Mucosa of stomach (tissue), 1 donor: ENCODE measurements at regions not wholly inside any gene's neighbourhood (a gene's known extent, or its start where the extent isn't known, plus 50 kb on each side); places are given as distances from the start of the nearest gene placed in this dataset.

Experiments used
- H3K27me3 ChIP-seq: one replicate; pipeline ENCODE4 v1.7.0; 2013; ENCODE audit warnings: mild to moderate bottlenecking, low read length; ENCODE audit not compliant: control insufficient read depth, insufficient read depth
- H3K36me3 ChIP-seq: one replicate; pipeline ENCODE4 v1.7.0; 2013; ENCODE audit warnings: low read length; ENCODE audit not compliant: control insufficient read depth, insufficient read depth
- H3K4me1 ChIP-seq: one replicate; pipeline ENCODE4 v1.7.0; 2013; ENCODE audit warnings: mild to moderate bottlenecking, low read length; ENCODE audit not compliant: control insufficient read depth, insufficient read depth
- H3K4me3 ChIP-seq: one replicate; pipeline ENCODE4 v1.7.0; 2013; ENCODE audit warnings: low read length
- H3K9ac ChIP-seq: one replicate; pipeline ENCODE4 v1.7.0; 2013; ENCODE audit warnings: mild to moderate bottlenecking, low read length, moderate library complexity
- H3K9me3 ChIP-seq: one replicate; pipeline ENCODE4 v1.7.0; 2013; ENCODE audit warnings: mild to moderate bottlenecking, low read length, moderate library complexity; ENCODE audit not compliant: control insufficient read depth
- donor health status: Pancreatic carcinoma.

DNA sequence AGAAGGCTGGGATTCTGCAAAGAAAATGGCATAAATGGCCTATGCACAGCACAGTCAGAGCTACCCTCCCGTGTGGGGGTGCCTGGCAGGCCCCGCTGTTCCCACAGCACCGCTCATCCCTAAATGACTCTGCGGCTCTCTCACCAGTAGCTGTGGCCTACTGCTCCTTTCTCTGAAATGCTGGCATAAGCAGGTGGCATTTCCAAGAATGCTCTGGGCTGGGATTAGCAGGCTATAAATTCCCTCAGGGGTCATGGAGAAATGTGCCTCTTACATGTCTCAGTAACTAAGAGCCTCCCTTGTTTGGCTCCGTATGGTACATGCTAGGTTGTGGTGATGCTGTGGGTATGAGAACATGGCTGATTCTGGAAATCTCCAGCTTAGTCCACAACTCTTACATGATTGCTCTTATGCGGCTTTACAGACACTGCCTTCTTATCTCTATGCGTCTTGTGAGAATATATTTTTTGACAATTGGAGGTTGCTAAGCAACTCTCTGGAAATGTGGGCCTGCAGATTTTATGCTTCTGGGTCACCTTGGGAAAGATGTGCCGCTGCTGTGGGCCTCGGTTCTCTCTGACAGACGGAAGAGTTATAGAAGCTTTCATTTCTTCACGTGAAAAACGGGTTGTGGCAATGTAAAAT, 80.3 kb upstream of the GATA6 start:
- peaks cover 29% of the 10 kb centered on the region for H3K4me1 ChIP-seq
- no peaks in the 10 kb centered on the region for H3K27me3 ChIP-seq
- no peaks in the 10 kb centered on the region for H3K36me3 ChIP-seq
- no peak overlapping the region for H3K9ac ChIP-seq
- no peak overlapping the region for H3K4me3 ChIP-seq
- H3K9me3 ChIP-seq, result no peaks in the 10 kb centered on the region

DNA sequence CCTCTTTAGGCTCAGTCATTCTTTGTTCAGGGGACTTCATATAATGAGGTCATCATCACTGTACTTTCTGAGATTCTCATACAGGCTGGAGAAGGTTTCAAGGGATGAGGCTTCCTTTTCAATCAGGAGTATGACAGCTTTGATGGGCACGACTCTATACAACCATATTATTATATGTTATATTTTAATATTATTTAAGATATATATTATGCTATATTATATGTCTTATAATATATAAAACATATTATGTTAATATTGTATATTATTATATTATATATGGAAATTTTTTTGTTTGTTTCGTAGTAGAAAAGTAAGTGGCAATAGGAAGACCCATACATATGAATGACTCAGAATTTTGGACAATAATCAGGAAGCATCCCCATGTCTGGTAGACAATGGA, 78.0 kb upstream of the GATA6 start:
- H3K9ac ChIP-seq, result no peak overlapping the region
- no peak overlapping the region for H3K4me3 ChIP-seq
- peaks cover 21% of the 10 kb centered on the region for H3K4me1 ChIP-seq
- H3K27me3 ChIP-seq, result no peaks in the 10 kb centered on the region
- H3K36me3 ChIP-seq, result no peaks in the 10 kb centered on the region
- no peaks in the 10 kb centered on the region for H3K9me3 ChIP-seq

DNA sequence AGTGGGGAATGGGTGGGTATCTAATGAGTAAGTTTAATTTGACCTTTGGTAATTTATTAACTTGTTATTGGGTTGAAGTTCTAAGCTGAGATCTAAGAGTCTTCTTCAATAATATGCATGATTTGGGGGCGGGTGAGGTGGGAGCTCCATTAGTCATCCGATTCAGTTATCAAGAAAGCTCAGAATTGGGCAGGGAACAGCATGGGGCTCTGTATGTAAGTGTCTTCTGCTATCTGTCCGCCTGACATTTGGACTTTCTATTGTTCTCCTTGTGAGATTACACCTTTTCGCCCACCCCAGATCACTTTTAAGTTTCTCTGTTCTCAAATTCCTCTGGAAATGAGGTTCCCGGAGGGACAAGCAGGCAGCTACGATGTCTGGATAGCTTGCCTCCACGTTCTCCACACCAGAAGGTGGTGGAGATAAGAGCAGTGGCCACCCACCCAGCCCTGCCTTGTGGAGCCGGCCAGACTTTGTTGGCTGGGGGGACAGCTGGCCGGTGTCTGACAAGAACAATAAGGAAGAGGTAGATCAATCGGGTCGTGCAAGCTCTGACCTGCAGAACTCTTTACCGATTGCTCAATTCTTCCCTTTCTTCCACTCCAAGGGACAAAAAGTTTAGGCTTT, 75.5 kb upstream of the GATA6 start:
- Histone ChIP-seq H3K4me1 (peaks cover 12% of the 10 kb centered on the region), H3K27me3 (no peaks in the 10 kb centered on the region), H3K4me3 (no peak overlapping the region), H3K9me3 (no peaks in the 10 kb centered on the region), H3K36me3 (no peaks in the 10 kb centered on the region), H3K9ac (no peak overlapping the region)

DNA sequence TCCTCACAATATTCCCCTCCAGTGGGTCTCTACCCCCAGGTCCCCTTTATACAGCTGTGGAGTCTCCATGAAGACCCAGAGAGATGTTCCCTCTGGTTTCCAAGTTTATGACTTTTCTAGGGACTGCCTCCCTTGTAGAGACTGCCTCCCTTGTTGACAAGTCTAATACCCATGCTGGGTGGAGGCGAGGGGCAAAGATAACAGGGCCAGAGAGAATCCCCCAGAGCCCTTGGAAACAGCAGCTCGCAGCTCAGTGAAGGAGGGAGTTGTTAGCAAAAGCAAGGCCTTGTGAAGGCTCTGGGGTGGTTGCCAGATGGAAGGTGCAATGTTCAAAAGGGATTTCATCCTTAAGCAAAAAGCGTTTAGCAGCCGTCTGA, 75.0 kb upstream of the GATA6 start:
- Histone ChIP-seq H3K36me3 (no peaks in the 10 kb centered on the region), H3K9me3 (no peaks in the 10 kb centered on the region), H3K4me1 (peaks cover 11% of the 10 kb centered on the region), H3K4me3 (no peak overlapping the region), H3K27me3 (no peaks in the 10 kb centered on the region), H3K9ac (no peak overlapping the region)

DNA sequence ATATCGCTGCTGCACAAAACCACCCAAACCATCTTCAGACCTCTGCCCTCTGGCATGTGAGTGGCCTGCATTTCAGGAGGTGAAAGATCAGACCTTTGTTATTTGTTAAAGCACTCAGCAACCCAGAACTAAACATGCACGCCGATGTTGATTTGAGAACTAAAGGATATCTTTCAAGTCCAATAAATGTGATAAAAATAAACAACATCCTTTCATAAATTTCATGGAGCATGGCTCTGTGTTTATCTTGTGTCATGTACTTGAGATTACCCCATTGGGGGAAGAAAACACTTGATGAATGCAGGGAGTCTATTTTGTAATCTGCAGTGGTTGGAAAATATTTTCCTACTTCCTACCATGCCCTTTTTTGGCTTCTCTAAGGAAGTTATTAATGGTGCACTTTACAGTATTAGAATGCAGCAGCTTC, 70.8 kb upstream of the GATA6 start:
- Histone ChIP-seq H3K4me1 (peaks cover 28% of the 10 kb centered on the region), H3K27me3 (no peaks in the 10 kb centered on the region), H3K9ac (no peak overlapping the region), H3K4me3 (no peak overlapping the region), H3K36me3 (no peaks in the 10 kb centered on the region), H3K9me3 (no peaks in the 10 kb centered on the region)

DNA sequence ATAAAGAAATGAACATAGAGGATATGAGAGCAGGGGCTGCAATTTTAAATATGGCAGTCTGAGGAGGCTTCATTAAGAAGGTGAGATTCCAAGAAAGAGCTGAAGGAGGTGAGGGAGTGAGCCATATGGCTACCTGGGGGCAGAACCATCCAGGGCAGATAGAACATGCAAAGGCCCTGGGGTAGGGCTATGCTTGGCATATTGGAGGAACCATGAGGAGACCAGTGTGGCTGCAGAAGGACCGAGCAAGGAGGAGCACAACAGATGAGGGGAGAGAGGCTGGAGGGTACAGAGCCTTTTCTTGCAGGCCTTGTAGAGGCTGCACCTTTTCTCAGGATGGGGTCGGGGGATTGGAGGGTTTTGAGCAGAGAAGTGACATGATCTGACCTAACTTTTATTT, 69.5 kb upstream of the GATA6 start:
- Histone ChIP-seq H3K9me3 (no peaks in the 10 kb centered on the region), H3K9ac (no peak overlapping the region), H3K27me3 (no peaks in the 10 kb centered on the region), H3K4me3 (no peak overlapping the region), H3K36me3 (no peaks in the 10 kb centered on the region), H3K4me1 (peaks cover 29% of the 10 kb centered on the region)

DNA sequence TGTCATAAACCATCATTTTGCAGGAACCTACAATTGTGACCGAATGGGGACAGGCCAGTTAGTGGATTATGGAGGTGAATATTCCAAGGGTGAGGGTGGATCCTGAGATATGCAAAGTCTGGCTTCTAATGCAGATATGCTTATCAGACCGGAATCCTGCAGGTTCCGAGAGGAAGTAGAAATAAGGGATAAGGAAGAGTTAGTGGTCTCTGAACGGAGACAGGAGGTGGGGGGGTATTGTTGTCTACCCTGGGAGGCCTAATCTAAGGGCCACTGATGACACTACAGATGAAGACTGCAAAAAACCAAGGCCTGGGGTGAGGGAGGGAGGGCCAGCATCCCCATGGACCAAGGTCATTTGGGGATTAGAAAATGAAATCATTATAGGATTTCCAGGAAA, 67.7 kb upstream of the GATA6 start:
- Histone ChIP-seq H3K4me3 (no peak overlapping the region), H3K4me1 (peaks cover 39% of the 10 kb centered on the region), H3K9me3 (no peaks in the 10 kb centered on the region), H3K9ac (no peak overlapping the region), H3K36me3 (no peaks in the 10 kb centered on the region), H3K27me3 (no peaks in the 10 kb centered on the region)

DNA sequence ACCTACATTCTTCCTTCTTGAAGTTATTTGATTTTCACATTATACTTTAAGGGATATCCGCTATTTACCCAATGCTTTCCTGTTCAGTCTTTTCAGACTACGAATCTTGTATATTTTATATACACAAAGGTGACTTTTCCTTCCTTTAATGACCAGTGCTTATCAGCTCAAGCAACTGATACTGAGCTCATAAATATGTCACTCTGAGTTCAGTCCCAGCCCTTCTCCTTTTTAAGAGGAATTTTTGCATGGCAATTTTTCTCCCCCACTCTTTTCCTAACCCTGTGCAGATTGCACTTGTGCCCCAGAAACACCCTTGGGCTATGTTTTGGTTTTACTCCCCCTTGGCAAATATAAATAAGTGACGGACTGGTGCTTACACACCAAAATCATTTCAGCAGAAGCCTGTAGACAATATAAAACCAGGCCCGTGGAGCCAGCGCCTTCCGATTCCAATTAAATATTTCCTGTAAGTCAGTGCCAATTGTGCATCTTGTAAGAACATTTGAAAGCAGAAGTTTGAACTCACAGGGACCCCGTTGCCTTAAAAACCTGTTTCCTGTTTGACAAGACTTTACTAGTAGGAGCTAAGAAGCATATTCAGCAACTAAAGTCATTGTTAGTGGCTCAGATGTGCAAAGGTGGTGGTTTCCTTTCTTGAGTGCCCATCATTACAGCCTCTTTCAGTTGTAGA, 66.3 kb upstream of the GATA6 start:
- Histone ChIP-seq H3K36me3 (no peaks in the 10 kb centered on the region), H3K9me3 (no peaks in the 10 kb centered on the region), H3K27me3 (no peaks in the 10 kb centered on the region), H3K4me1 (peaks cover 49% of the 10 kb centered on the region), H3K9ac (no peak overlapping the region), H3K4me3 (no peak overlapping the region)

DNA sequence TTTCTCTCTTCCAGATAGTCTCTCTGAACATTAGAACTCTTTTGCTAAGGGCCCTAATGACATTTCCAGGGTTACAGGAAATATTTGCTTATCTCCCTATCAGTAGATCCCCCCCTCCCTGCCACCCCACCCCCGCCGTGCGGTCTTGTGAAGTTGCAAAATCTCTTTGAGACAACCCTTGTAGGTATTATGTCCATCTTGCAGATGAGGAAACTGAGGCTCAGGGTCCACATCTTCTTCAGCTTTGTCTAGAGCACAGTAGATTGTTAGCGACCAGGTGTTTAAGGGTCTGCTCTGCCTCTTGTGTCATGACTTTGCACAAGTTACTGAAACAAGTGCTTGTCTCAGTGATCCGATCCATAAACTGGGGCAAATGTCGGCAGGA, 65.8 kb upstream of the GATA6 start:
- no peaks in the 10 kb centered on the region for H3K27me3 ChIP-seq
- H3K9me3 ChIP-seq, result no peaks in the 10 kb centered on the region
- H3K9ac ChIP-seq, result no peak overlapping the region
- H3K36me3 ChIP-seq, result no peaks in the 10 kb centered on the region
- peaks cover 46% of the 10 kb centered on the region for H3K4me1 ChIP-seq
- H3K4me3 ChIP-seq, result no peak overlapping the region

DNA sequence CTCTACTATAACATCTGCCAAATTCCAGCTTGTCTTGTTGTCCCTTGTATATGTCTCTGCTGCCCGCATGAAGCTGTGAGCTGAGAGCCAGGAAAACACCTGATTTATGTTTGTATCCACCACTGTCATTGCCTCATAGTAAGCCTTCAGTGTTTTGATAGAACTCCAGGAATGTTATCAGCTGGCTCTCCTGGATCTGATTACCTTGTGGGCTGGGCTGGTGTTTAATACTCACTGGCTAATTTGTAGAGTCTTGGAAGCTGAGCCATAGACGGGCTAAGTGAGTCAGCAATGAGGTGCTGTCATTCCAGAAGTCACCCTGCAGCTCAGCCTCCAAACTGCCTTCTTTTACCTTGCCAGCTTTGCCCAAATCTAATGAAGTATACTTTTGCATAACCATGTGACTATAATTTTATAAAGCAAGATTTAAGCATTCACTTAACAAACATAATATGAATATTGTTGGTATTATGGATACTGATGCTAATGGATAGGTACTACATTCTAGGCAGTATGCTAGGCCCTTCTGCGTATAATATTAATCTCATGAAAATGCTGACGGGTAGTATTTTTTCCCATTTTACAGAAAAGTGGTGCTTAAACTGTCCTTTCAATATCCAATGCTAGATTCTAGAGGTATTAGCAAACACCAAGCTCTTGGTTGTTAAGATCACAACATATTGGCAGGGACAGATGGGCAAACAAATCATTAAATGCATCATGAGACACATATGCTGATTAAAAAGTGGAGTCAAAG, 62.7 kb upstream of the GATA6 start:
- no peak overlapping the region for H3K9ac ChIP-seq
- no peaks in the 10 kb centered on the region for H3K9me3 ChIP-seq
- no peaks in the 10 kb centered on the region for H3K36me3 ChIP-seq
- no peak overlapping the region for H3K4me3 ChIP-seq
- peaks cover 65% of the 10 kb centered on the region for H3K4me1 ChIP-seq
- no peaks in the 10 kb centered on the region for H3K27me3 ChIP-seq

DNA sequence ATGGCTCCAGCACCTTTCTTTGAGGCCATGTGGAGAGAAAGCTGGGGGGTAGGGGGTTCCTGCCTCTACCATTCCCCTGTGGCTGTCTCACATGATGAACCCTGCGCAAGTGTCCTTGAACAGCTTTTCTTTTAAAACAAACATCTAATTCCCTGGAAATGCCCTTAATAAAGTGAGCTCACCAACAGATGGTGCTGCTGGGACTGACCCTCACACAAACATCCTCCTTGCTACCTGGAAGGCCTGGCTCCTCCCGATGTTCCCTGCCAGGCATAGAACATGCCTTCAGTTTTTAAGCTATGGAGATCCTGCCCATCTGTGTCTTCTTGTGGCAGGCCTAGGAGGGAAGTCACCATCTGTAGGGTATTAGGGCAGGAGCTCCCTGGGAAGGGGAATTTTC, 60.7 kb upstream of the GATA6 start:
- H3K4me3 ChIP-seq, result no peak overlapping the region
- H3K4me1 ChIP-seq, result peaks cover 63% of the 10 kb centered on the region
- H3K9me3 ChIP-seq, result no peaks in the 10 kb centered on the region
- no peaks in the 10 kb centered on the region for H3K36me3 ChIP-seq
- no peaks in the 10 kb centered on the region for H3K27me3 ChIP-seq
- no peak overlapping the region for H3K9ac ChIP-seq

DNA sequence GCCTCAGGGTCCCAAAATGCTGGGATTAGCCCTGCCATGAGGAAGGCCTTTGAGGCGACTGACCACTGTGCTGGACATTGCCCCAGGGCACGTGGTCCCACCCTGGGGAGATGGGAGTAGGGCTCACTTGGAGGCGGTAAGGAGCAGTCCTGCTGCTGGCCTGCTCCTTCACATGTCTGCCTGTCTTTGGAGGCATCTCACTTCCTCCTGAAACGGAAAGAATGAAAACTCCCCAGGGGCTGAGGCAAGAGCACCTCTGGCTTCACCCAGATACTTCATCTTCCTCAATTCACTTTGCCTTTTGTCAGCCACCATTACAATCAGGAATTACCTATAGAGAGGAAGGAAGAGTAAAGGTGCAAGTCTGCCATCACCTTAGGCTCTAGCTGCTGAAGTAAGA, 59.9 kb upstream of the GATA6 start:
- Histone ChIP-seq H3K4me3 (no peak overlapping the region), H3K9me3 (no peaks in the 10 kb centered on the region), H3K27me3 (no peaks in the 10 kb centered on the region), H3K36me3 (no peaks in the 10 kb centered on the region), H3K9ac (no peak overlapping the region), H3K4me1 (peaks cover 65% of the 10 kb centered on the region)
